Inferior parietal cortex (tissue), 1 donor: ENCODE measurements at regions not wholly inside any gene's neighbourhood (a gene's known extent, or its start where the extent isn't known, plus 50 kb on each side); places are given as distances from the start of the nearest gene placed in this dataset.

Experiments used
- DNase-seq: peaks from one replicate; pipeline ENCODE4 v3.0.0-alpha.2; 2016; ENCODE audit errors: extremely low spot score

DNA sequence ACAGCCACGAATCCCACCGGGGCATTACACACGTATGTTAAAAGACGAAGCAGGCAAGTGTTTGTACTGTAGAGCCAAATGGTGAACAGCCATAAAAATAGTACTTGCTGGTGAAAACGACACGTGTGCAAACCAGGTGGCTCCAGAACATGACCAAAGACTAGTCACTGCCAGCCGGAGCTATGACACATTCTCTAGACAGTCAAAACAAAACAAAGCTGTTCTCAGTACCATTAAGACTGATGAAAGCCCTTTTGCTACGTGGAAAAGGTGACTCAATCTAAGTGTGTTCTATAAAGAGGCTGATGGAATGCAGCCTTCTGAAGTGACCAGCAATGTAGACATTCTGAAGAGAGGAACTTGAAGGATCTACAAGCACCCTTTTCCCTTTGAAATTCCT, 367.7 kb upstream of the NETO1 start:
- DNase-seq: no peak

DNA sequence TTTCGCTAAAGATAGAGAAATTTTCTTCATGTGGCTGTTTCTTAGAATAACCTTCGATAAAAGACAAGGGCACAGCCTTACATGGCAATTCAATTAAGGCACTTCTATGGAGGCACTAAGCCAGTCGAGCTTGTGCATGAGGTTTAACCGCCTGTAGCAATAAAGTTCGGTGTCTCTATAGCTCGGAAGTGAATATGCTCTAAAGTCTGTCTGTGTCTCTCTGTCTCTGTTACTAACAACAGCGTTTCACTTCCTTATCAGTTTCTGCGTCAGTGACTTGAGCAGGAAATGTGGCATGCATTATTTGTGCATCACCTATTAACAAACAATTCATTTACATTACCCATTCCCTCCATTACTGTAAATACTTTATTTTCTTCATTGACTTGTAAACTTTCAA, 365.1 kb upstream of the NETO1 start:
- no peak for DNase-seq

DNA sequence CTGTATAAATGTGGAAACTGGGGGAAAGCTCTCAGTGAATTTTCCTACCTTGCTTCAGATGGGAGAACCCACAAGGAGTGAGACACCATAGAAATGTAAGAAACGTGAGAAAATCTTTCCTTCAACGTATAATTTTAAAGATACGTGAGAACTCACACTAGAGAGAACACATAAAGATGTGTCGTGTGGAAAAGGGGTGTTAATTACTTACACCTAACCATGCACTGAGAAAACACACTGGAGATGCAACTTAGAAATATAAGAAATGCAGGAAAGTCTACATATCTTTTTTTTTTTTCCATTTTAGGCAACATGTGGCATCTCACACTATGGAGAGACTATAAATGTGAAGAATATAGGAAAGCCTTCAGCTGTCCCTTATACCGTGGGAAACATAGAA, 352.9 kb upstream of the NETO1 start:
- DNase-seq: no peak

DNA sequence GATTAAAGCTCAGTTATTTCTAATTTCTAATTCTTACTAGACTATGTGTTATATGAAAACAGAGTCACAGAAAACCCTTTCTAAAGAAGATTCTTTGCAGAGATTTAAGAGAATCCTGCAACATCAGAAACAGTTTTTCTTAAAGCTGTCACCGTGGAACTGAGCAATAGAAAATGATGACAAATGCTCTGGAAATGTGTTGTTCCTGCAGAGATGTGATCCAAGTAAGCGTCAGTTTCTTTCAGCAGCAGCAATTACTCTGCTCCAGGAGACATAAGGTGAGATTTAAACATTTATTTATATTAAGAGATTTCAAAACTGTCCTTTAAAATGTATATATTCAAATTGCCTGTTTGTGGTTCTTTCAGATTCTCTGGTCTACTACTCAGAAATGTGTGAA, 350.5 kb upstream of the NETO1 start:
- DNase-seq: peak; percentile 13

DNA sequence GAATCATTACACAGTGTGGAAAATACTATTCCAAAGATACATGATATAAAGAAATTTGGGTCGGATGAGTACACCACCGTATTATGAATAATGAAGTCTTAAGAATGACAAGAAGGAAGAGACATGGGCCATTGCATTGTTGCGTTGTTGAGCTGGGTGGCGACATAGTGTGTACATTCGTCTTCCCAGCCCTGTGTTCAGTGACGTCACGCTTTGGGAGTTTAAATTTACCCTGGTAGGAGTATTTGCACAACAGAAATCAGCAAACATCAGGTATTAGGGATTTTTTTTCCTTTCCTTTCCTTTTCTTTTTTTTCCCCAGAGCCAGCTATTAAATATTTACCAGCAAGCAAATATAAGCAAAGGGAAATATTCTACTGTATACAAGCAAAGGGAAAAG, 347.2 kb upstream of the NETO1 start:
- DNase-seq: no peak

DNA sequence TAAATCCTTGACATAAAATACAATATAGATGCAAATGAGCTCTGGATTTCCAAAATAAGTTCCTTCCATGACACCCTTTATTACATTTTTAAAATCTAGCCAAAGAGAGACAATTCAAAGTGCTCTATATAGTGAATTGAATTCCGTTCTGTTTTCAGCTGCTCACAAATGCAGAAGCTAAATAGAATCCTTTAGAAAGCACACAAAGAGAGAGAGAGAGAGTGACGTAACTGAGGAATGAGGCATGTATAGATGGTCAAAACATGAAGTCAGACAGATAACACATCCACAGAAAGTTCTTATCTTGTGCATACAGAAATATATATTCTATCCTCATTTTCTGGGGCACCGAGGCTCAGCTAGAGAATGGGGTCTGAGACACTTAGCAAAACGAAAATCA, 344.7 kb upstream of the NETO1 start:
- DNase-seq: no peak

DNA sequence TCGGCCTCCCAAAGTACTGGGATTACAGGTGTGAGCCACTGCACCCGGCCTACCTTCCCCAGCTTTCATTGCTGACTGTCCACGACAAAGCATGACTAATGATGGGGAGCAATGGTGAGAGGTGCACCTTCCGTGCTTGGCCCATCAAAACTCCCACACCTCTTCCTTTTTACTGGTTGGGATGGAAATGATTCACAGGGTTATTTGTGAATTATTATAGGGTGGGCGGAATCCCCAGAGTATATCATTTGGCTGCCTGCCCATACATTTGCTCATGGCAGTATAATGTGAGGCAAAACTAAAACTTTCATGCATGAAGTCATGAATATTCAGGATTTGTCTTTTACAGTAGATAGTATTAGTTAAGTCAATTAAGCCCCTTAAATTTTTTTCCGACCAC, 334.2 kb upstream of the NETO1 start:
- no peak for DNase-seq

DNA sequence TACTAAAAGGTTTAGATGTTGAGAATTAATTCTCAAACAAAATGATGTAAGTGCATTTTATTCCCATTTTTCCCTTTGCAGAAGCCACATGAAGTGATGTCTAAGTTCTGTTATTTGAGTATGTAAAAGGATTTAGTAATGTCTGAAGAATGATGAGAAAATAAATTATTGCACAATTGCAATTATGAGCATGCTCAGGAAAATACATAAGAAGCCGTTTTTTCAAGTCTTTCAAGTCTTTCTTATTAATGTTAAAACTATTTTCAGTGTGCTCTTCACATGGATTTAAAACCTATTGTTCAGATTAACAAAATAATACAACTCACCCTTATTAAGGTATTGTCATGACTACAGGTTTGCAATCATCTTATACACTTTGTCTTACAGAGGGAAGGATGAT, 331.4 kb upstream of the NETO1 start:
- DNase-seq: peak; percentile 7

DNA sequence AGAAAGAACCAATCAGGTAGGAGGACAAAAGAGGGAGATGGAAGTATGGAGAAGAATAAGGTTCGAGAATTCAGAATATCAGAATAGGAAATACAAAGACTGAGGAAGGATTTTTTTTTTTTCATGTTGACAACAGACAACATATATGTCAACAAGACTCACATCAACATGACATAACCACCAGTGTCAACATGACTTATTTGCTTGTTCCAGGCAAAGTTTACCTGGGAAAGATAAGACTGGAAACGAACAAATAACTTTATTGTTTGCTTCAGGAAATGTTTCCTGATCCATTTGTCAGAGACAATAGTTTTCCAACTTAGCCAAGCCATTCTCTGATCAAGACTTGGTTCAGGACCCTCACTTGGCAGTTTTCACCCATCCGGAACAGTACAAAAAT, 321.9 kb upstream of the NETO1 start:
- DNase-seq: no peak

DNA sequence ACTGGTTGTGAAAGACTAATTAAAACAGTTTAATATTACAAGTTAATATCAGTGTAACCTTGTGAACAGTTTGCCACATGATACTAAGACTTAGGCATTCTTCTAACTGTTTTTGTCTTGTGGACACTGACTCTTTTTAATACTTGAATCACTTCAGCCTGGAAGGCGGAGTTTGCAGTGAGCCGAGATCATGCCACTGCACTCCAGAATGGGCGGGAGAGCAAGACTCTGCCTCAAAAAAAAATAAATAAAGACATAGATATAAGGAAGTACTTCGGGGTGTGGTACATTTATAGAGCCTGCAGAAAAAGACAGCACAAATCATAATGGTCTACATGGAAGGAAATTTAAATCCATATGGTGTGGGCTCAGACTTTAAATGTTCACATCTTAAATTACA, 300.4 kb upstream of the NETO1 start:
- DNase-seq: no peak

DNA sequence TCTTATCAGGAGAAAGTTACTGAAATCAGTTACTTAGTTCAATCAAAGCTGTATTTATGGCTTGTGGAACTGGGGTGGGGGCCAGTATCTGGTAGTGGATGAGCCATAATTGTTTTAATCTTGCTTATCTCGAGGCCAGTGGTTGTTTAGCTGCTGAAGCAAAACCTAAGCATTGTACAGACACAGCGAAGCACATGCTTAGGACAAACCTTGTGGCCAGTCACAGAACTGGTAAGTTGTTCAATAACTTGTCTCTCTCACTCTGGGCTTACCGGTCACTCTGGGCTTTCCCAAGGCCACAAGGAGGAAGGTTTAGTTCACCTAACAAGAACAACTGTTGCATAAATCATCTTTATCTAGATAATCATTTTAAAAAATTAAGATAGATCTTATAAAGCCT, 296.6 kb upstream of the NETO1 start:
- DNase-seq: no peak

DNA sequence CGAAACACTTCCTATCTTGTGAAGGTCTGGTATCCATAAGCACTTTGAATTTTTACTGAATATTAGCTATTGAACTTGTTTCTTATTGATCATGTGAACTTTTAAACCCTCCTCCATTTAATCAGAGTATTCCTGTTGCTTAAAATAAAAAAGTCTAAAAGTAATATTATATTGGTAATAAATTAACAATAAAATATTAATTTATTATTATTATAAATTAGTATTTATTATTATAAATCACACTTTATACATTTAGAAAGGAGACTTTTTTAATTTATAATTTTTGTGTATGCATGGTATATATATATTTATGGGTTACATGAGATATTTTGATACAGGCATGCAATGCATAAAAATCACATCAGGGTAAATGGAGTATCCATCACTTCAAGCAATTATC, 295.4 kb upstream of the NETO1 start:
- DNase-seq: no peak

DNA sequence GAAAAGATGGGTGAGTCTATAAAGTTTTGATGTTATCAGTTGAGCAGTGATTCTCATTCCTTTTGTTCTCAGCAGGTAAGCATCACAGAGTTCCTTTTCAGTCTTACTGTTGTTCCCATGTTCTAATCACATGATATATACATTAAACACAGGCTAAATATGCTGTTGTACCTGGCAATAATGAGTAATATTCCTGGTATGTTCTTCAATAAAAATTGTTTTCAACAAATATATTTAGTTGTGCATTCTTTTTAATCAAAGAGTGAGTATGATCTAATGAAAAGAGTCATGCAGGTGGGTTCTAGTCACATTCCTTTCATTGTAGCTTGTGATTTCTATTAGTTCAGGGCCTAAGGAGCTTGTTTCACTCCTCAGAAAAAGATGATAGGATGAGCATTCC, 288.3 kb upstream of the NETO1 start:
- DNase-seq: no peak

DNA sequence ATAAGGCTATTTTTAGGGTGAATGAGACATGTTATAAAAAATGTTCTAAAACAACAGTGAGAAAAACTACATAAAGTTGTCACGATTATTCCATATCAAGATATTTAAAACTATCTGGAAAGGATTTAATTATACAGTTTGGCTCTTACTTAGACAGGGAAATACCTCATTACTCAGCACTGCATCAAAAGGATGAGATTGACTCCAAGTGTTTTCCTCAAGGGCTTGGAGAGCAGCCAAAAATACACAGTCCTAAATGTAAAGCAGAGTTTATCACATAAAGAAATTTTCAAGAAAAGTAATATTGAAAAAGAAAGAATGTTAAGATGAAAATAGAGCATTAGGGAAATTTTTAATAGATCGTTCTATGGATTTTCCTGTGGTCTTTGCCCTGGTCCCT, 285.5 kb upstream of the NETO1 start:
- DNase-seq: no peak

DNA sequence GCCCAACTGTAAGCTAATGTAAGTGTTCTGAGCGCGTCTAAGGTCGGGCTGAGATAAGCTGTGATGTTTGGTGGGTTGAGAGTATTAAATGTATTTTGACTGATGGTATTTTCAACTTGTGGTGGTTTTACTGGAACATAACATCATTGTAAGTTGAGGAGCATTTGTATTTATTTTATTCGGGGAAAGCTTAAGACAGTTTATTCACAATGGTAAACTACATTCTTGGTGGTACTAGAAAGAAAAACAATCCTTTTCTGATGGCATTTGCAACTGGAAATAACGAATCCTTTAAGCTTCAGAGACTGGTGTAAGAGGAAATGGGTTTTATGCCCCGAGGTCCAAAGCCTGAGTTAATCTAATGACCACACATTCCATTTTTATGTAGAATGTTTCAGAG, 283.3 kb upstream of the NETO1 start:
- DNase-seq: no peak

DNA sequence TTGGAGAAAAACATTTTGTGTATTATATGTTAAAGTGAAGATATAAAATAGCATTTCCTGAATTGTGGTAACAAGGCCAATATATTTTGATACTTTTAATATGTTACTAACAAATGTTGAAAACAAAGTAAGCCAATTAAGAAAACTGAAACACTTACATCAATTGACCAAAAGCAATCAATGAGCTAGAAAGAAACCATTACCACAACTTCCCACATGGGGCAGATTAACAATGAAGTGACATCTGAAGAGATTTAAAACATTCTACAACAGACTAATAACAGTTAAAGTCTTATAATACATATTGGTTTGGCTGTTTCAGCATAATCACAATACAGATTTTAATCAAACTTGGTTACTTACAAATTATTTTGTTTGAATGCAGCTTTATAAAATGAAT, 282.4 kb upstream of the NETO1 start:
- no peak for DNase-seq

DNA sequence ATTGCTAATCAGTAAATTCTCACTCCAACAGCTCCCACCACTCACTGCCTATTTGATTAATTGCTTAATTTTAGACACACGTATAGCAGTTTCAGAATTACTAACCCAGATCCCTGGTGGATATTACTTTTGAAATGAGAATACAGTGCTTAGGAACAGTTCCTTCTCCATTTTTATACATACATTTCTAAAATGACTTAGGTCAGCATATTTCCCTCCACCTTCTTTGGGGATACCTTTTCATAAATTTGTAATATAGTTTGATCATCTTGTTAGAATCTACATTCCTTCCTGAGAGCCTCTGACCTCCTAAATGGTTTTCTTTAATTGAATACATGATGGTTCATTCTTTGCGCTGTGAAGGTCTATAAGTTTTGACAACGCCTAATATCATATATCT, 279.8 kb upstream of the NETO1 start:
- no peak for DNase-seq

DNA sequence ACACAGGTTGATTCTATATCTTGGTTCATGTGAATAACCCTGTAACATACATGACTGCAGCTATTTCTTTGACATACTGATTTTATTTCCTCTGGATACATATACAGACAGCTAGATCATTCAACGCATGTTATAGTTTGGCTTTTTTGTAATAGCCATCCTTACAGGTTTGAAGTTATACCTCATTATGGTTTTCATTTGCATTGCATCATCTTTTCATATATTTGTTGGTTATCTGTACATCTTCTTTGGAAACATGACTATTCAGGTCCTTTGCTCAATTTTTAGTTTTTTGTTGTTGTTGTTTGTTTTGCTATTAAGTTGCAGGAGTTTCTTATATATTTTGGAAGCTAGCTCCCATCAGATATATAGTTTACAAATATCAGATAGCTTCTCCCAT, 276.2 kb upstream of the NETO1 start:
- no peak for DNase-seq

DNA sequence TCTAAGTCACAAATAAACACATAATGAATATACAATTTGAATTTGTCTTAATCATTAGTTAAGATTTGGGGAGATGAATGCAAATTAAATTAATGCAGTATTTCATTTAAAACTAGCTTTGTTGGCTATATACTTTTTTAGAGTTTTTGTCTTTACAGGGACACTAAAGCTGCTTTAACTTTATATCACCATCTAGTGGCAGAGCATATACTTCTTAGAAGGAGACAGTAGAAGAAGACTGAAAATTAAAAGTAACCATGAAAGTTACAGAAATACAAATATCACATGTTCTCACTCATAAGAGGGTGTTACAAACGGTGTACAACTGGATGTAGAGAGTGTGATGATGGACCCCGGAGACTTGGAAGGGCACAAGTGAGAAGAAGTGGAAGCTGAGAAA, 268.3 kb upstream of the NETO1 start:
- DNase-seq: peak; percentile 10

DNA sequence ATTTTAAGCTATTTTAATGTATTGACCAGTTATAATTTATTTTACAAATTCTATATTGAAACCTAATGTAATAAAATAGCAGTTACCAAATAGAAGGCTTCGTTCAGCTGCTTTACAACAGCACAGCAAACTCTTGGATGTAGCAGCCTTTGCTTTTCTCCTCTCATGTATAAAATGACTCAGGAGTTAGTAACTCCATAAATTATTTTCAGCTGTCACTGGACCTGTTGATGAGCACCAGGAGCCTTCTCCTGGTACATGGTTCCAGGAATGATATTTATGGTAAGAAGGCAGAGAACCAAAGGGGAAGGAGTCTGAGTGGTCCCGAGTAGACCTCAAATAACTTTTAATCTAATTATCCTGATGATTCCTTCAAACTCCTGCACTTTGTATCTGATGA, 256.4 kb upstream of the NETO1 start:
- DNase-seq: no peak

DNA sequence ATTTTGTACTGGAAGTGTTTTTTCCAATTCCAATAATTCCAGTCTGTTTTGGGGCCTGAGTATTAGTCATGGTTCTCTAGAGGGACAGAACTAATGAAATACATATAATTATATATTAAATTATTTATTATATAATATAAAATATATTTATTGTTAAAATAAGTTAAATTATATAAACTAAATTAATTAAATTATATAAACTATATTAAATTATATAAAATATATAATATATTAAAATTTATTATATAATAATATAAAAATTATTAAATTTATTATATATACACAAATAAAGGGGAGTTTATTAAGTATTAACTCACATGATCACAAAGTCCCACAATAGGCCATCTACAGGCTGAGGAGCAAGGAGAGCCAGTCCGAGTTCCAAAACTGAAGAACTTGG, 253.4 kb upstream of the NETO1 start:
- DNase-seq: no peak

DNA sequence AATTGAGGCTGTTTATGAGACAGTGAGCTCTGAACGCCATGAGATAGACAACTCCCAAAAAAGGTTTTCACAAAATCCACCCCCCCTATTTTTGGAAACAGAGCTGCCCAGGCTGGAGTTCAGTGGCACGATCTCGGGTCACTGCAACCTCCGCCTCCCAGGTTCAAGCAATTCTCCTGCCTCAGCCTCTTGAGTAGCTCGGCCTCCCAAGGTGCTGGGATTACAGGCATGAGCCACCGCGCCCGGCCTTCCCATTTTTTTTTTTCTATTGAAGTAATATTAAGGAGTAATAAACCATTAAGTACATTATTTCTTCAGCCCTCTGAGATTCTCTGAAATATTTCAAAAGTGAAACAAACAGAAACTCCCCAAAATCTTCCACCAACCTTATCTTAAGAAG, 252.8 kb upstream of the NETO1 start:
- DNase-seq: no peak

DNA sequence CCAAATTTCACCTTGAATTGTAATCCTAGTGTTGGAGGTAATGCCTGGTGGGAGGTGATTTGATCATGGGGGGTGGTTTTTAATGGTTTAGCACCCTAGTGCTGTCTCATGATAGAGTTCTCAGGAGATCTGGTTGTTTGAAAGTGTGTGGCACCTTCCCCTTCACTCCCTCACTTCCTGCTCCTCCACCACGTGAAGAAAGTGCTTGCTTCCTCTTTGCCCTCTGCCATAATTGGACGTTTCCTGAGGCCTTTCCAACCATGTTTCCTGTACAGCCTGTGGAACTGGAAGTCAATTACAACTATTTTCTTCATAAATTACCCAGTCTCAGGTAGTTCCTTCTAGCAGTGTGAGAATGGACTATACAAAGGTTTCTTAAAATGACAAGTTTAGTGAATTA, 251.8 kb upstream of the NETO1 start:
- DNase-seq: no peak

DNA sequence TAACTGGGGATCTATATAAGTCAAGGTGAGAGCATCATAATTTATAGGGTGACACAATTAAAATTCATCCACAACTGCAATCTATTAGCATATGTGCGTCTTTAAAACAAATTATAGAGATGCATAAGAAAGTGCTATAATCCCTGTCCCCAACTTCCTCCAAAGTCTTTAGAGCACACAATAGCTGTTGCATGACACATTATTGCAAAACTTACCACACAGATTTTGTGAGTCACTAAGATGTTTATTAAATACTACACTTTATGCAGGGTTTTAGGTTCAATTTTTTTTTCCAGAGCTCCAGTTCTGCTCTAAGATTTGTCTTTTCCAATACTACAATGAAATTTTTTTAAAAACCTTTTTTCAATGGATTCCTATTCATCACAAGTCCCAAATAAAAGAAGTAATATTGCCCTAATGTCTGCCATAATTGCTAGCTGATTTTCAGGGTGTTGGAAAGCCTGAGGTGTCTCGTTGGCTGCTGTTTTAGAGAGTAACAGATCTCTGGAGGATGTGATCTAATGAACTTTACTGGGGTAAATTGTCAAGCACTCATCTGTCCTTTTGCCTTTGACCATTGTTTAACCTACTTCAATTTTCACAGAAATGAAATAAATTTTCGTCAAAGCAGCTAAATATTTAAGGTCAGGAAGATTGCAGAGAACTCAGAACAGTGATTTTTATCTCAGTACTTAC, 250.5 kb upstream of the NETO1 start:
- no peak for DNase-seq

DNA sequence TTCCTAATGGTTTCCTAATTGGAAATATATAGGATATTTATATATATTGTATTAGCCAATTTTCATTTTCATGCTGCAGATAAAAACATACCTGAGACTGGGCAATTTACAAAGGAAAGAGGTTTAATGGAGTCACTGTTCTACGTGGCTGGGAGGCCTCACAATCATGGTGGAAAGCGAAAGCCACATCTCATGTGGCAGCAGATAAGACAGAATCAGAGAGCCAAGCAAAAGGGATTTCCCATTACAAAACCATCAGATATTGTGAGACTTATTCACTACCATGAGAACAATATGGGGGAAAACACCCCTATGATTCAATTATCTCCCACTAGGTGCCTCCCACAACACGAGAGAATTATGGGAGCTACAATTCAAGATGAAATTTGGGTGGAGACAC, 242.5 kb upstream of the NETO1 start:
- no peak for DNase-seq
